Kidney (tissue), 13 donors: ENCODE measurements at regions not wholly inside any gene's neighbourhood (a gene's known extent, or its start where the extent isn't known, plus 50 kb on each side); places are given as distances from the start of the nearest gene placed in this dataset.

Source experiments
- DNase-seq, 5 donors: peaks; one replicate each; pipeline ENCODE4 v3.0.0-alpha.2; 2013 to 2020
- FAIRE-seq: peaks from 2 replicates; lab custom pipeline; 2012; peaks lifted over from hg19 to GRCh38; lab: Jason Lieb, UNC
- H3K27ac ChIP-seq, 2 donors: one replicate each; pipeline ENCODE4 v1.7.0; 2013; ENCODE audit warnings: low read depth in 2 of 2, low read length in 2 of 2, inconsistent platforms in 1 of 2
- H3K27me3 ChIP-seq: one replicate; pipeline ENCODE4 v1.7.1; 2013; ENCODE audit warnings: low read length, inconsistent platforms; ENCODE audit not compliant: control insufficient read depth, insufficient read depth
- H3K36me3 ChIP-seq, 3 donors: one replicate each; pipeline versions ENCODE4 v1.7.0 to v1.7.1; 2013; ENCODE audit warnings: low read length in 3 of 3, control low read depth in 1 of 3, inconsistent platforms in 1 of 3; ENCODE audit not compliant: insufficient read depth in 3 of 3, control insufficient read depth in 2 of 3
- H3K4me1 ChIP-seq, 3 donors: one replicate each; pipeline versions ENCODE4 v1.7.0 to v1.7.1; 2013; ENCODE audit warnings: low read length in 3 of 3, inconsistent platforms in 1 of 3, low read depth in 1 of 3; ENCODE audit not compliant: control insufficient read depth in 2 of 3, insufficient read depth in 2 of 3
- H3K4me3 ChIP-seq, 3 donors: one replicate each; pipeline versions ENCODE4 v1.7.0 to v1.8.1; 2013; ENCODE audit warnings: low read length in 3 of 3, control low read depth in 1 of 3, inconsistent platforms in 1 of 3
- H3K9ac ChIP-seq, 3 donors: one replicate each; pipeline versions ENCODE4 v1.7.0 to v1.7.1; 2013; ENCODE audit warnings: low read length in 3 of 3, control low read depth in 1 of 3, inconsistent platforms in 1 of 3
- H3K9me3 ChIP-seq, 3 donors: one replicate each; pipeline versions ENCODE4 v1.7.0 to v1.7.1; 2013; ENCODE audit warnings: low read length in 3 of 3, control low read depth in 1 of 3, inconsistent platforms in 1 of 3; ENCODE audit not compliant: control insufficient read depth in 2 of 3, insufficient read depth in 1 of 3
- CTCF ChIP-seq: IDR thresholded peaks from 3 replicates; pipeline ENCODE4 v1.5.1; 2012; ENCODE audit warnings: mild to moderate bottlenecking, moderate library complexity, borderline replicate concordance; ENCODE audit not compliant: insufficient read depth; ENCODE audit errors: extremely low read depth
- intact Hi-C: fragments of 100-400 bp; cut with DNase I; formaldehyde crosslinking; loops from one replicate; pipeline ENCODE4 v1.11.1; 2022
- donor health status: control.
- donor health status: control.
- donor health status: control.
- donor health status: control.
- donor health status: control.
- donor health status: DM: yes; HTN: yes; CAD: no.
- donor health status: Normal renal cell carcinoma (clear cell type).

DNA sequence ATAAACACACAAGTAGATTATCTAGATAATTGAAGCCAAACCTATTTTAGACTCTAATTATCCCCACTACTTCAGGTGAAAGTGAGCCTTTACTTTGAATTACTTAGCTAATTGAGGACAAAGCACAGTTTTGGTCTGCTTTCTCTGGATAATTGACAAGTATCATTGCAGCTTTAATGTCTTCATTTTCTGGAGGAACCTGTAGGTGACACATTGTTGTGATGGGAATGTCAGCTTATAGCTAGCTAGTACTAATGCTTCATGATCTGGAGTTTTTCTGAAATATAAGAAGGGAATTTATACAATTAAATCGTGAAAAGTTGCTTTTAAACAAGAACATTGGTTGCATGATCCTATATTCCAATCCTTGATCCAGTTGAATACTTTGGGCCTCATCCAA is 319.3 kb upstream of the CITED2 start:
- H3K4me1 ChIP-seq: peaks cover 0 to 2% (median 0%) of the 10 kb centered on the region in 3 donors
- no peak for DNase-seq
- FAIRE-seq: no peak
- intact Hi-C loops: no loop called here
- no peaks in the 10 kb centered on the region for H3K36me3 ChIP-seq
- no peaks in the 10 kb centered on the region for H3K27me3 ChIP-seq
- H3K9me3 ChIP-seq: no peaks in the 10 kb centered on the region
- H3K9ac ChIP-seq: no peak overlapping the region
- H3K27ac ChIP-seq: no peak overlapping the region
- TF ChIP-seq CTCF: no peak
- no peak overlapping the region for H3K4me3 ChIP-seq

GRCh38 chr6:139690007-139690406 is 315.6 kb upstream of the CITED2 start:
- no peak overlapping the region for H3K4me3 ChIP-seq
- no peaks in the 10 kb centered on the region for H3K9me3 ChIP-seq
- DNase-seq (no peak), FAIRE-seq (no peak)
- H3K9ac ChIP-seq: no peak overlapping the region
- H3K27ac ChIP-seq: no peak overlapping the region
- no peaks in the 10 kb centered on the region for H3K36me3 ChIP-seq
- TF ChIP-seq CTCF: no peak
- no peaks in the 10 kb centered on the region for H3K27me3 ChIP-seq
- intact Hi-C loops: no loop called here
- no peaks in the 10 kb centered on the region for H3K4me1 ChIP-seq

DNA sequence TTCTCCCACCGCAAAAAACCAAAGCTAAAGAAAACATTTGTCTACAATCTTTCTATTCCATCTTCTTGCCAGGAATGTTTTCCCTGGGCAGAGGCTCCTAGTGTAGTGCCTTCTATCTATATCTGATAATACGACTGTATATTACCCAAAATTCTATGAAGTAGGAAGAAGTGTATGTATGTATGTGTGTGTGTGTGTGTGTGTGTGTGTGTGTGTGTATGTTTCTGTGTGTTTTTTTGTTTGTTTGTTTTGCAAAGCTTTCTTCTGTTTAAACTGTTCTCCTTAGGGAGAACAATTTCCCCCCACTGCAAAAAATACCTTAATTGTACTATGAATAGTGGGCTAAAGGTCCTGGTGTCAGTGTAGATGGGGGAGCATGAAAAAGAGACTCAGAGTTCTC is 312.6 kb upstream of the CITED2 start:
- no peaks in the 10 kb centered on the region for H3K27me3 ChIP-seq
- intact Hi-C loops: no loop called here

More for the DNA sequence above, 312.6 kb upstream of the CITED2 start:
- FAIRE-seq (no peak), DNase-seq (no peak)
- Histone ChIP-seq H3K9ac (no peak overlapping the region), H3K36me3 (no peaks in the 10 kb centered on the region), H3K27ac (no peak overlapping the region), H3K9me3 (no peaks in the 10 kb centered on the region), H3K4me3 (no peak overlapping the region), H3K4me1 (no peaks in the 10 kb centered on the region)
- no peak for TF ChIP-seq CTCF
